GM21360 (cell line): ENCODE measurements at regions not wholly inside any gene's neighbourhood (a gene's known extent, or its start where the extent isn't known, plus 50 kb on each side); places are given as distances from the start of the nearest gene placed in this dataset.

Experiments used
- ATAC-seq: cut with Tn5 transposase; IDR thresholded peaks from one replicate; pipeline ENCODE4 v1.9.1; 2021; ENCODE audit warnings: mild to moderate bottlenecking, moderate library complexity; ENCODE audit not compliant: unreplicated experiment

DNA sequence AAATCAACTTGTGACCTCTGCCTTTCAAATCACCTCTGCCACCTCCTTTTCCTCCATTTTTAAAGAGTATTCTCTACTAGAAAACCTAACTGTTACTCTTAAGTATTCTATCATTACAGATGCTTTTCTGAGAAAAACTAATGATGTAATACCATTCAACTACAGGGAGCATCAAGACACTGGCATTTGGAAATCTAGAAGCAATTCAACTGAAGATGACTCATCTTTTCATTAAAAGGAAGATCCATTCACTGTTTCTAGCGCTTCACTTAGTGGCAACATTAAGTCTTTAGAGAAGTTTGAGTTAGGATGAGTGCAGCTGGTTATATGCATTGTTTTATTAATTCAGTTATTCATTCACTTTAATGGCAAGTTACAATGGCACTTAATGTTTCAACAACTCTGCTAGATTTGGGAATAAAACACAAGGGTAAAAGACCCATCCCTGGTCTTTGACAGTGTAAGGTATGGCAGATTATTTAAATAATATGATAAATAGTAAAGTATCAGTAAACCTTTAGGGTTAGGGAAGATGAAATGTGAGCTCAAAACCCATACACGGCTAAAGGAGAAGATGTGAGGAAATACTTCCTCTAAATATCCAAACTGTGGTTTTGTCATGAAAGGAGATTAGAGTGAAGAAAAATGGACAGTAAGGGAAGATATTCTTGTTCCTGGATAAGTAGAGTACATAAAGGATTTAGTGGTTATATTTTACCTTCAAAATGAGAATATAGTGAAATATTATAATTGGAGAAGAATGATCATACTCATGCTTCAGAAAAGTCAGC, 61.7 kb downstream of the KCNJ2 start:
- no peak for ATAC-seq

GRCh38 chr17:70232466-70232865, 63.1 kb downstream of the KCNJ2 start:
- no peak for ATAC-seq

- no peak for ATAC-seq
Observed at GRCh38 chr17:70235252-70235651, 65.9 kb downstream of the KCNJ2 start.

DNA sequence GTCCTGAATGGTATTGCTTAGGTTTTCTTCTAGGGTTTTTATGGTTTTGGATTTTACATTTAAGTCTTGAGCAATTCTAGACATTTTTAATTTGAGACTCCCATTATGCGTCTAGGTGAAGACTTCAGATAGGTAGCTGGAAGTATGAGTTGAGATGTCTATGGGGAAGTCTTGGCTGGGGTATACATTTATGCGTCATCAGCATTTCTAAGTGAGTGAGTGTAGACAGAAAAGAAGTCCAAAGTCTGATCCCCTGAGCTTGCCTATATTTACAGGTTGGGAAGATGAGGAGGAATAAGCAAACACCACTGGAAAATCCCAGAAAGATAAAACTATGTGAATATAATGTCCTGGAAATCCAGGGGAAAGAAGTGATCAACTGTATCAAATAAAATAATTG, 68.9 kb downstream of the KCNJ2 start:
- ATAC-seq: no peak

DNA sequence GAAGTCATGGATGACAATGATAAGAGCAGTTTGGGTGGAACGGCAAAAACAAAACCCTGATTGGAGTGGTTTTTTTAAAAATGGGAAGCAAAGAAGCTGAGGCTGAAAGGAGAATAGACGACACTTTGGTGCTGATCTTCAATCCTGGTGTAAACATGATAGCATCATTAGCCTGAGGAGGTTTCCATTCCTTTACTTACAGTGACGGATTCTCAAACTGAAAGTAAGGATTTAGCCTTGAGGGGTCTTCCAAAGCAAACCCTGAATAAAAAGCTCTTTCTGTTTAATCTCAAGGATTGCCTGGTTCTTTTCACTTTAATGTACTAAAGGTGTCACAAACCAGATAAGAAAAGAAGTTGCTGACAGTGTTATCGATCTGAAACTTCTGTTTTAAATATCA, 69.3 kb downstream of the KCNJ2 start:
- no peak for ATAC-seq

DNA sequence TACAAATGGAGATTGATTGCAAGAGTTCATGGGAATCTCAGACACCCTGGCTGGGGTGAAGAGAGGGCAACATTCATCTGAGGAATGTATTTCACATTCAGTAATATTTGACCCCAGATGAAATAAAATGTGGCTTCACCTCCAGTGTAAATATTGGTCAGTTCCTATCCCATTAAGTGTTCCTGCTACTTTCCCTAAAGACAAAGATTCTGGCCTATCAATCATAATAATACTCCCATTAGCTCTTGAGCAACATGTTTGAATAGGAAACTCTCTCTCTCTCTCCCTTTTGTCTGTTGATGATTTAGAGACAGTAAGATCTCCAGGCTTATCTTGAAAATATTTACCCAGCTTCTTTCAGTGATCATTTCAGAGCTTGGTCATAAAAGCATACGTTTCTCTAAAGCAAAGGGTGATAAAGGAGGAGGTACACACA, 70.1 kb downstream of the KCNJ2 start:
- no peak for ATAC-seq

GRCh38 chr17:70241071-70241470, 71.7 kb downstream of the KCNJ2 start:
- no peak for ATAC-seq

DNA sequence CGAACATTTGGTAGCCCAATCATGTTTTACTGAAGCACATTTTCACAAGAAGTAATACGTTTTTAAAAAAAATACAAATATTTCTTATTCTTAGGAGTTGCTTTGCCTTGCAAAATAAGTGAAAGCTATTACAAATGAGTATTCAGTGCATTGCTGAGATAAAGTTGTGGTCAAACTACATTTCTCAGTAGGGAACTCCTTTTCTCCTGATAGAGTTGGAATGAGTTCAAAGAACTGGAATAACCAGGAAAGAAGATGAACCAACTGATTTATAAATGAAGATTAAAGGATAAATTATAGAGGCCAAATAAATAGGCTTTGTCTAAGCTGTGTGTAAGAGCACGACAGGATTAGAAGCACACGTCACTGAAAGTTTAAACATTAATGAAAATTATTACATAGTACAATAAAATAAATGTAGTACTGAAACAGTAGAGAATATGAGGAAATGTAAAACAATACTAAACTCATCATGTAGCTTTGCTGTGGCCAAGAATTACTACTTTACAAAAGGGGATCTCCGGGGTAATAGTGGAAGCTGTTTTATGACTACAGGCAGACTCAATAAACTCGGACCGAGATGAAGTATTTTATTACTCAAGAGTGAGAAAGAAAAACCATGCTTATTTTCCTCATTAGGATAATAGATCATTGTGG, 73.6 kb downstream of the KCNJ2 start:
- no peak for ATAC-seq

- no peak for ATAC-seq
Observed at GRCh38 chr17:70251706-70252105, 82.4 kb downstream of the KCNJ2 start.

- ATAC-seq: no peak
Observed at GRCh38 chr17:70254735-70255460, 85.6 kb downstream of the KCNJ2 start.

DNA sequence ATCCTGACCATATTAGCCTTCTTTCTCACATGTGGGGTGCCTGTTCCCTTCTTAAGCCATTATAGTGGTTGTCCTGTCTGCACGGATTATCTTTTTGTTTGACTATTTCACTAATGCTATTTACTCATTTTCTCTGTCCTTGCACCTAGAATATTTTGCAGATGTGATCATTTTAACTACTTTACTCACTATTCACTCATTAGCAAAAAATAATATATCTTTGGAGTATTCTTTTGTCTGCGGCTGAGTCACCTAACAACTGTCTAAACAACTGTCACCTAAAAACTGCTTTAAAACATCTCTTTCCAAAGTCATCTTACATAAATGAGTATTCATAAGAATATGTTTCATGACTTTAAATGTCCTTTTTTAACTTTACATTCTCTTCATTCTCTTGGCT, 87.4 kb downstream of the KCNJ2 start:
- ATAC-seq: no peak

- ATAC-seq: no peak
Observed at GRCh38 chr17:70258465-70258864, 89.1 kb downstream of the KCNJ2 start.

DNA sequence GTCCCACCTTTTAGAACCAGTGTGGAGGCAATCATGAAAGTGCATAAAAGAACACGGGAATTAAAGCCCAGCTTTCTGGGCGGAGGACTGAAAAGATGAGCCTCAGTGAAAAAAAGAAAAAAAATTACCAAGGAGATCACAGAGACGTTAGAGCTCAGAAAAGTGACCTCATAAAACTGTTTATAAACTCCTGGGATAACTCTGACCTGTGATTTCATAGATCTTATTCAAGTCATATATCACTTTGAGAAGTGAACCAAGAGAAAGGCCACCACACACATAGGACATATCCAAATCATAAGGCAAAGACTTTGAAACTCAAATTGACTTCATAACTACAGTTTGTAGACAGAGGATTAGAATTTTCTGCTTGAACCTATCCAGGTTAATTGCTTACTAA, 90.1 kb downstream of the KCNJ2 start:
- no peak for ATAC-seq

- no peak for ATAC-seq
Observed at GRCh38 chr17:70261170-70261569, 91.8 kb downstream of the KCNJ2 start.

- no peak for ATAC-seq
Observed at GRCh38 chr17:70265471-70265870, 96.1 kb downstream of the KCNJ2 start.

DNA sequence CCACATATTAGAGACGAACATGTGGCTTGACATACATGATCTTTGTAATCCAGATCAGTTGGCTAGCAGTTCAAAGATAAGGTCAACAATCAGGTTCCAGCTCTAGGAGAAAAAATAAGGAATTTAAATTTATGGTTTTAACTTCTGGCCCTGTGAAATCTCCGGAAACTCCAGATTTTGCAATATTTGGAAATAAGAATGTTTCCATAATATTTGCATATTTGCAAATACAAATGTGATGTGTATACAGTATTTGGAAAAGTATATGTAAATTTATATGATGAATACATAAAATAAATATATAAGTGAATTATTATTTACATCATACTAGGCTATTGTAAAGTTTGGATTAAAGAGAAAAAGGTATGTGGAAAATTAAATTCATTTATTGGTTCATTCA, 97.1 kb downstream of the KCNJ2 start:
- ATAC-seq: no peak

- no peak for ATAC-seq
Observed at GRCh38 chr17:70268383-70268782, 99.1 kb downstream of the KCNJ2 start.

- ATAC-seq: no peak
Observed at GRCh38 chr17:70270554-70270953, 101.2 kb downstream of the KCNJ2 start.

GRCh38 chr17:70271200-70271599, 101.9 kb downstream of the KCNJ2 start:
- ATAC-seq: no peak

DNA sequence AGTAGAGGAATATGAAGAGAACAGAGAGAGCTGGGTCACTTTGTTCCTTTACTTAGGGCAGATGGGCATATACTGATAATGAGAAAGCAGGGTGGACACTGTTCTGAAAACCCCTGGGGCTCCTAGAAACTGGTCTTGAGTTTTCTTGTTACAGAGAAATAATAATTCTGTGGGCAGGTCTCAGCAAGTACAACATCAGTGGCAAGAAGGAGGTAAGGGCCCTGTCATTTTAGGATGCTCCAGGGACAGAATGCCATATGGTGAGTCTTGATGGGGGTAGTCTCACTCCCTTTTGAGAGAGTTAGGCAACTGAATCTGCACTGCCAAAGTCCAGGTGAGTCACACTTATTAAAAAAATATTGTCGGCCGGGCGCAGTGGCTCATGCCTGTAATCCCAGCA, 102.3 kb downstream of the KCNJ2 start:
- no peak for ATAC-seq

GRCh38 chr17:70274255-70274654, 104.9 kb downstream of the KCNJ2 start:
- ATAC-seq: no peak

- no peak for ATAC-seq
Observed at GRCh38 chr17:70276906-70277305, 107.6 kb downstream of the KCNJ2 start.
